DOHH2 (cell line): ENCODE measurements at regions not wholly inside any gene's neighbourhood (a gene's known extent, or its start where the extent isn't known, plus 50 kb on each side); places are given as distances from the start of the nearest gene placed in this dataset.

Source experiments
- H3F3A ChIP-seq: fragments of 200-600 bp; sonication (generic), shearing (Covaris generic); 2 replicates; pipeline ENCODE4 v1.6.0; 2016; ENCODE audit warnings: antibody characterized with exemption, mild to moderate bottlenecking; ENCODE audit not compliant: control insufficient read depth, insufficient read depth
- H3K27ac ChIP-seq: fragments of 200-600 bp; sonication (generic); 2 replicates; pipeline ENCODE4 v1.5.1; 2014; ENCODE audit warnings: low read depth, mild to moderate bottlenecking, low read length, moderate library complexity
- H3K27me3 ChIP-seq: fragments of 200-600 bp; sonication (generic); 2 replicates; pipeline ENCODE4 v1.6.1; 2014; ENCODE audit warnings: mild to moderate bottlenecking, low read length, mixed read lengths; ENCODE audit not compliant: control insufficient read depth
- H3K36me3 ChIP-seq: fragments of 200-600 bp; sonication (generic); 2 replicates; pipeline ENCODE4 v1.6.1; 2014; ENCODE audit warnings: mild to moderate bottlenecking, low read length, moderate library complexity, mixed read lengths; ENCODE audit not compliant: control insufficient read depth
- H3K4me1 ChIP-seq: fragments of 200-600 bp; sonication (generic); 2 replicates; pipeline ENCODE4 v1.6.1; 2014; ENCODE audit warnings: mild to moderate bottlenecking, low read length, mixed read lengths; ENCODE audit not compliant: control insufficient read depth
- H3K4me2 ChIP-seq: fragments of 200-600 bp; sonication (generic); 2 replicates; pipeline ENCODE4 v1.6.0; 2014; ENCODE audit warnings: mild to moderate bottlenecking, low read length, moderate library complexity
- H3K4me3 ChIP-seq: fragments of 200-600 bp; sonication (generic); 2 replicates; pipeline ENCODE4 v1.5.1; 2014; ENCODE audit warnings: mild to moderate bottlenecking, low read length, mixed read lengths
- H3K79me2 ChIP-seq: fragments of 200-600 bp; sonication (generic); 2 replicates; pipeline ENCODE4 v1.6.1; 2014; ENCODE audit warnings: mild to moderate bottlenecking, low read length, mixed read lengths; ENCODE audit not compliant: control insufficient read depth
- H3K9me2 ChIP-seq: fragments of 200-600 bp; sonication (generic); replicated peaks from 2 replicates; pipeline ENCODE4 v1.6.1; 2014; ENCODE audit warnings: mild to moderate bottlenecking, low read length, mixed read lengths; ENCODE audit not compliant: control insufficient read depth
- H3K9me3 ChIP-seq: fragments of 200-600 bp; sonication (generic); 2 replicates; pipeline ENCODE4 v1.6.1; 2014; ENCODE audit warnings: antibody characterized with exemption, low read length, mixed read lengths; ENCODE audit not compliant: control insufficient read depth, insufficient read depth
- H4K20me1 ChIP-seq: fragments of 200-600 bp; sonication (generic); 2 replicates; pipeline ENCODE4 v1.6.0; 2014; ENCODE audit warnings: low read depth, mild to moderate bottlenecking, antibody characterized with exemption, low read length, moderate library complexity; ENCODE audit not compliant: control insufficient read depth, insufficient read depth
- EZH2phosphoT487 ChIP-seq: fragments of 200-600 bp; sonication (generic); IDR thresholded peaks from 2 replicates; pipeline ENCODE4 v1.6.1; 2017; ENCODE audit warnings: borderline replicate concordance, mild to moderate bottlenecking, antibody characterized with exemption, low read length, moderate library complexity, mixed read lengths
- TF ChIP-seq, protein P1 (sequence below): fragments of 200-600 bp; sonication (generic); IDR thresholded peaks from one replicate; pipeline ENCODE4 v1.5.1; 2014; ENCODE audit warnings: antibody characterized with exemption, mild to moderate bottlenecking, low read depth, low read length; ENCODE audit not compliant: poor library complexity, severe bottlenecking

DNA sequence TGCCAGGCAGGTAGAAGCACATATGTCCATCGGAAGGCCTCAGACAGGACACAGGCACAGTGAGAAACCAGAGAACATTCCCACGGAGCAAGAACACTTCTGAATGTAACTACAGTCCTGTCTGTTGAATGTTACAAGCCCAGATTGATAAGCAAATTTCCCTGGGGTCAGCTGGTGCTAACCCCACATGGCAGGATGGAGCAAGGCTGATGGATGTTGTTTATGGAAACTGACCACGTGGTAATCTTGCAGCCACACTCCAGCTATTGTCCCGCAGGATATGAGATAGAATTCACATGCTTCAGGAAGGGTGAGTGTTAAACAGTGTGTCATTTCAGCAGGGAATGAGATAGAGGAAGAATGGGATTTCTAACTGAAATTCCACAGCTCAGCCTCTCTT, 138.8 kb upstream of the COPS8 start:
- Histone ChIP-seq H3K4me2 (no peak overlapping the region), H3K27ac (no peak overlapping the region), H3K9me3 (peaks cover 1% of the 10 kb centered on the region; the same call in 1 of the 2 replicates), H3F3A (no peaks in the 10 kb centered on the region), H4K20me1 (no peaks in the 10 kb centered on the region), H3K27me3 (no peaks in the 10 kb centered on the region), H3K36me3 (no peaks in the 10 kb centered on the region), H3K9me2 (no peaks in the 10 kb centered on the region), H3K4me1 (no peaks in the 10 kb centered on the region), H3K79me2 (no peaks in the 10 kb centered on the region), H3K4me3 (no peak overlapping the region)
- no peak for TF ChIP-seq EZH2phosphoT487
- TF ChIP-seq, protein P1, sequence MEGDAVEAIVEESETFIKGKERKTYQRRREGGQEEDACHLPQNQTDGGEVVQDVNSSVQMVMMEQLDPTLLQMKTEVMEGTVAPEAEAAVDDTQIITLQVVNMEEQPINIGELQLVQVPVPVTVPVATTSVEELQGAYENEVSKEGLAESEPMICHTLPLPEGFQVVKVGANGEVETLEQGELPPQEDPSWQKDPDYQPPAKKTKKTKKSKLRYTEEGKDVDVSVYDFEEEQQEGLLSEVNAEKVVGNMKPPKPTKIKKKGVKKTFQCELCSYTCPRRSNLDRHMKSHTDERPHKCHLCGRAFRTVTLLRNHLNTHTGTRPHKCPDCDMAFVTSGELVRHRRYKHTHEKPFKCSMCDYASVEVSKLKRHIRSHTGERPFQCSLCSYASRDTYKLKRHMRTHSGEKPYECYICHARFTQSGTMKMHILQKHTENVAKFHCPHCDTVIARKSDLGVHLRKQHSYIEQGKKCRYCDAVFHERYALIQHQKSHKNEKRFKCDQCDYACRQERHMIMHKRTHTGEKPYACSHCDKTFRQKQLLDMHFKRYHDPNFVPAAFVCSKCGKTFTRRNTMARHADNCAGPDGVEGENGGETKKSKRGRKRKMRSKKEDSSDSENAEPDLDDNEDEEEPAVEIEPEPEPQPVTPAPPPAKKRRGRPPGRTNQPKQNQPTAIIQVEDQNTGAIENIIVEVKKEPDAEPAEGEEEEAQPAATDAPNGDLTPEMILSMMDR = no peak

DNA sequence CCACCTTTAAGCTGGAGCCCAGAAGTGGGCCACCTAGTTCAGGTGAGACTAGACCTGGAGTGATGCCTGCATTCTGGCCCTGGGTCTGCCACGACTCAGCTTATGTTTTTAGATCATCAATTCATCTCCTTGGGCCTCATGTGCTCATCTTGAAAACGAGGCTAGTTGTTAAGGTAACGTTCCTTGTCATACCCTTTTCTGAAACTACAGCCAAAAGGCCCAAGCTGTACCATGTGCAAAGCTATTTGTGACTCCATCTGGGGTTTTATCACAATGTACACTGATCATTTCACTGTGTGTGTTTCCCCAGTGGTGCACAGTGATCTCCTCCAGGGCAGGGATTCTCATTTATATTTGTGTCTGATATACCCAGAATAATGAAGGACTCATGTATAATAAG, 138.4 kb upstream of the COPS8 start:
- H3K4me2 ChIP-seq = no peak overlapping the region
- no peaks in the 10 kb centered on the region for H3K4me1 ChIP-seq
- H3F3A ChIP-seq = no peaks in the 10 kb centered on the region
- H3K9me2 ChIP-seq = no peaks in the 10 kb centered on the region
- no peaks in the 10 kb centered on the region for H4K20me1 ChIP-seq
- H3K36me3 ChIP-seq = no peaks in the 10 kb centered on the region
- H3K27ac ChIP-seq = no peak overlapping the region
- no peak overlapping the region for H3K4me3 ChIP-seq
- TF ChIP-seq, protein P1 = no peak
- TF ChIP-seq EZH2phosphoT487 = no peak
- peaks cover 4% of the 10 kb centered on the region; the same call in 1 of the 2 replicates for H3K9me3 ChIP-seq
- H3K27me3 ChIP-seq = no peaks in the 10 kb centered on the region
- no peaks in the 10 kb centered on the region for H3K79me2 ChIP-seq

DNA sequence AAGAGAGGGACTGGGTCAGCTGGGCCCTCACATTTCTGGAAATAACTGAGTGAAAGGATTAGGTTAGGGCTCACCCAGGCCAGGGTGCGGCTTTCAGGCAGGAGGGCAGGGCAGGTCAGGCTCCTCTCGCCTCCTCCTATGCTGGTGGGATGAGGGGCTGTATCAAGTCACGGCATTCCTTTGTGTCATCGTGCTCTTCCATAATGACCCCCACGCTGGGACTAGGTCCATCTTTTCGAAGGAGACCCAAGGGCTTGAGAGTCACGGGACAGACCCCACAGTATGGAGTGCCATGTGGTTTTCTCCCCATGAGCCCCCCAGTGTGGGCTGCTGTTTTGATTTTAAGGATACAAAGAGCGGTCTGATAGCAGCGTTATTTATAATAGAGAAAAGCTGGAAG, 137.8 kb upstream of the COPS8 start:
- Histone ChIP-seq H3K4me1 (no peaks in the 10 kb centered on the region), H3K9me2 (no peaks in the 10 kb centered on the region), H3K27me3 (no peaks in the 10 kb centered on the region), H3K4me2 (no peak overlapping the region), H4K20me1 (no peaks in the 10 kb centered on the region), H3F3A (no peaks in the 10 kb centered on the region), H3K36me3 (no peaks in the 10 kb centered on the region), H3K27ac (no peak overlapping the region), H3K4me3 (no peak overlapping the region), H3K79me2 (no peaks in the 10 kb centered on the region), H3K9me3 (peaks cover 4% of the 10 kb centered on the region; the same call in 1 of the 2 replicates)
- TF ChIP-seq, protein P1 = no peak
- TF ChIP-seq EZH2phosphoT487 = no peak
